ENCODE measurements at regions not wholly inside any gene's neighbourhood (a gene's known extent, or its start where the extent isn't known, plus 50 kb on each side); places are given as distances from the start of the nearest gene placed in this dataset.

DNA sequence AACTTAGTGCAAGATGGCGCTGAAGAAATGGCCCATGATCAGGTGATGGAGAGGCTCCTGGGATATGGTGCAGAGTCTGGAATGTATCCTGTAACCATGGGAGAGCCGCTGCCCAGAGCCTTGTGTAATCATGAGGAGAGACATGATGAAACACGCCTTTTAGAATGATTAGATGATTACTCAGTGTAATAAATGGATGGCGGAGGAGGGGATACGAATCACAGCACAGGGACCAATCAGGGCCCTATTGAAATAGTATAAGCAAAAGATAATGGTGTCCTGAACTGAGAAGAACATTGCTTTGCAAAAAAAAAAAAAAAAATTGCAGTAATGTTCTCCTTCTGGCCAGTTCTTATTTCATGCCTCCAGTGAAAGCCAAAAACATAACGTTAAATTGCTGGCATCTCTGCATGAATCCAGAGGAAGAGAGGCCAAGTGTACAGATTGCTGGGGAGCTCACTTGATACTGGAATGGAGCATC lies 668.5 kb upstream of the AUTS2 start:
- Histone ChIP-seq H3K4me3 (no peak overlapping the region), H3K4me1 (no peaks in the 10 kb centered on the region), H3K9me3 (no peaks in the 10 kb centered on the region), H3K27me3 (no peaks in the 10 kb centered on the region), H3K36me3 (no peaks in the 10 kb centered on the region), H3K27ac (no peak overlapping the region)
- no peak for TF ChIP-seq POLR2A (IDR thresholded peaks at IDR 0.05)
- TF ChIP-seq, protein P1, sequence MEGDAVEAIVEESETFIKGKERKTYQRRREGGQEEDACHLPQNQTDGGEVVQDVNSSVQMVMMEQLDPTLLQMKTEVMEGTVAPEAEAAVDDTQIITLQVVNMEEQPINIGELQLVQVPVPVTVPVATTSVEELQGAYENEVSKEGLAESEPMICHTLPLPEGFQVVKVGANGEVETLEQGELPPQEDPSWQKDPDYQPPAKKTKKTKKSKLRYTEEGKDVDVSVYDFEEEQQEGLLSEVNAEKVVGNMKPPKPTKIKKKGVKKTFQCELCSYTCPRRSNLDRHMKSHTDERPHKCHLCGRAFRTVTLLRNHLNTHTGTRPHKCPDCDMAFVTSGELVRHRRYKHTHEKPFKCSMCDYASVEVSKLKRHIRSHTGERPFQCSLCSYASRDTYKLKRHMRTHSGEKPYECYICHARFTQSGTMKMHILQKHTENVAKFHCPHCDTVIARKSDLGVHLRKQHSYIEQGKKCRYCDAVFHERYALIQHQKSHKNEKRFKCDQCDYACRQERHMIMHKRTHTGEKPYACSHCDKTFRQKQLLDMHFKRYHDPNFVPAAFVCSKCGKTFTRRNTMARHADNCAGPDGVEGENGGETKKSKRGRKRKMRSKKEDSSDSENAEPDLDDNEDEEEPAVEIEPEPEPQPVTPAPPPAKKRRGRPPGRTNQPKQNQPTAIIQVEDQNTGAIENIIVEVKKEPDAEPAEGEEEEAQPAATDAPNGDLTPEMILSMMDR (IDR thresholded peaks at IDR 0.05): no peak
- DNase-seq (no peak), ATAC-seq (no peak)
- 59% methylated on average over 6 of the region's 6 CpGs for WGBS (ENCODE audit: insufficient coverage, low coverage, low lambda C conversion rate, missing lambda C conversion rate)
- intact Hi-C loops (cut with DNase I): no loop called here

DNA sequence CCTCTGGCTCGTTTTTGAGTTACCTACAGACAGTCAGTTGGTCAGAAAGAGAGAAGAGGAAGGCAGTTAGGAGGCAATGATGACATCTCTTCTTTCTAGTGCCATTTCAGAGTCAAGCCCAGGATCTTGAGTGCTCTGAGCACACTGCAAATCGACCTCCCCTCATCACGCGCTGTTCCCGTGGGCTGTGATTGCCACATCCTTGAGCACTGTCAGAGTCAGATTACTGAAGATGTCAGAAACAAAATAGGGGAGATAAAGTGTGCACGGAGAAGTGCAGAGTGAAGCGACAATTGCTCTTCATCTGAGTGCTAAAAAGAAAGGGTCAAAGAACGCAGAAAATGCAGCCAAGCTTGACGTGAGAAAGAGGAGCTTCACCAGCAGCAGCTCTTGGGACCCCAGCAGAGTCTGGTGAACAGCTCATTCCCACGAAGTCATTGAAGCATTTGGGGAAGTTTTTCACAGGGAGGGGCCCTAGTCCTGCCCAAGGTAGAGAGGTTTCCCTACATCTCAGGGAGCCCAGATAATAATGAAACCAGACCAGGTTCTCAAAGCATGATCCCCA lies 661.7 kb upstream of the AUTS2 start:
- 53% methylated on average over 9 of the region's 10 CpGs for WGBS (ENCODE audit: insufficient coverage, low coverage, low lambda C conversion rate, missing lambda C conversion rate)
- ATAC-seq: no peak
- no peaks in the 10 kb centered on the region for H3K36me3 ChIP-seq
- intact Hi-C loops (cut with DNase I): no loop called here
- no peaks in the 10 kb centered on the region for H3K27me3 ChIP-seq
- TF ChIP-seq POLR2A (IDR thresholded peaks at IDR 0.05): no peak
- TF ChIP-seq, protein P1 (IDR thresholded peaks at IDR 0.05): no peak
- H3K27ac ChIP-seq: no peak overlapping the region
- H3K9me3 ChIP-seq: no peaks in the 10 kb centered on the region
- DNase-seq: no peak
- no peaks in the 10 kb centered on the region for H3K4me1 ChIP-seq
- no peak overlapping the region for H3K4me3 ChIP-seq

DNA sequence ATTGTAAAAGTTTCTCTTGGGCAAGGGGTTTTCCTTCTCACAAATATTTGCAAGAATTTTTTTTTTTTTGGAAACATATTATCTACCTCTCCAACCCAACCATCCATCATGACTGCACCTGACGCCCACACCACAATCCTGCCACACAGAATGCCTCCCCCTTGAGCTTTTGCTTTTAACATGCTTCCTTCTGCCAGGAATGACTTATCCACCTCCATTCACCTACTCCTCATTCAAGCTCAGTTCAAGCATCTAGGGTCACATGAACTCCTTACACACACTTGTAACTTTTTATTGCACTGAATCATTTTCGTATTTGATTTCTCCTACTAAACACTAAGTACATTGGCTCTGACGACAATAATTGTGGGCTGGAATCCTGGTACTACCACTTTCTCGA lies 660.1 kb upstream of the AUTS2 start:
- Histone ChIP-seq H3K27me3 (no peaks in the 10 kb centered on the region), H3K27ac (no peak overlapping the region), H3K4me1 (no peaks in the 10 kb centered on the region), H3K9me3 (no peaks in the 10 kb centered on the region), H3K4me3 (no peak overlapping the region), H3K36me3 (no peaks in the 10 kb centered on the region)
- TF ChIP-seq, protein P1 (IDR thresholded peaks at IDR 0.05): no peak
- no peak for TF ChIP-seq POLR2A (IDR thresholded peaks at IDR 0.05)
- DNase-seq (no peak), ATAC-seq (no peak)
- intact Hi-C loops (cut with DNase I): no loop called here
- 21% methylated on average over 4 of the region's 4 CpGs for WGBS (ENCODE audit: insufficient coverage, low coverage, low lambda C conversion rate, missing lambda C conversion rate)

DNA sequence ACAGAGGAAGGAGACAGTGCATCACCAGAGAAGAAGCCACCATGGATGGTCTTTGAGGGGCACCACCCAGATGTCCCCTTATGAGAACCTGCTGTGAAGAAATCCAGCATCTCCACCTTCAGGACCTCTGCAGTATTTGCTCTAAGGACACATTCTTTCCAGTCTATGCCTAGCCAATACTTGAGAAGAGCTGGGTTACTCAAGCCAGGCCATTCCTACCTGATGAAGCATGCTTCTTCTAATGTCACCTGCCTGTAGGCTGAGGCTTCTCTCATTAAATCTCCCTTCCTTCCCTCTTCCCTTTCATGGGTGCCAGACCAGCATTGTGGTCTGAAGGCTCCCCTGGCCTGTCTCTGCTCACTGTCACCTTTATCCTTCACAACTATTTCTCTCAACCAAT lies 654.5 kb upstream of the AUTS2 start:
- no peak overlapping the region for H3K27ac ChIP-seq
- no peaks in the 10 kb centered on the region for H3K36me3 ChIP-seq
- TF ChIP-seq POLR2A (IDR thresholded peaks at IDR 0.05): no peak
- TF ChIP-seq, protein P1 (IDR thresholded peaks at IDR 0.05): no peak
- no peaks in the 10 kb centered on the region for H3K4me1 ChIP-seq
- H3K27me3 ChIP-seq: no peaks in the 10 kb centered on the region
- no peaks in the 10 kb centered on the region for H3K9me3 ChIP-seq
- ATAC-seq (no peak), DNase-seq (no peak)
- intact Hi-C loops (cut with DNase I): no loop called here
- no peak overlapping the region for H3K4me3 ChIP-seq

DNA sequence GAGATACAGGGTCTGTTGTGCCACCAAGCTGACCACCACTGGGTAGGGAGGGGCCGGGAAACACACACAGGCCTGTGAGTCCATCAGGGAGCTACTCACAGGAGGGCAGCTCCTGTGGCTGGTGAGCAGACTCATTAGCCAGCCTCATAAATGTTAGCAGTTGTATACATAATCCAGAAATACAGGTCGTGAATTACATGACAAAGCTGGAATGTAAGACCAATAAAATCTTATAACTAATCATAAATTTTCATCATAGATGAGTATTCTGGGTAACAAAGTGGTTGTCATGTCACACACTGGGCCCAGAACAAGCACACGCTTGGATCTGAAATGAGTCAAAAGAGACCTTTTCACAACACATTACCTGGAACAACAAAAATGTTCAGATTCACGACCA lies 642.6 kb upstream of the AUTS2 start:
- no peaks in the 10 kb centered on the region for H3K9me3 ChIP-seq
- H3K27me3 ChIP-seq: no peaks in the 10 kb centered on the region
- no peak for DNase-seq
- H3K4me3 ChIP-seq: no peak overlapping the region
- WGBS (ENCODE audit: insufficient coverage, low coverage, low lambda C conversion rate, missing lambda C conversion rate): 68% methylated on average over 3 of the region's 4 CpGs
- H3K4me1 ChIP-seq: no peaks in the 10 kb centered on the region
- no peak for ATAC-seq
- intact Hi-C loops (cut with DNase I): no loop called here
- no peak overlapping the region for H3K27ac ChIP-seq
- TF ChIP-seq, protein P1 (IDR thresholded peaks at IDR 0.05): no peak
- TF ChIP-seq POLR2A (IDR thresholded peaks at IDR 0.05): no peak
- no peaks in the 10 kb centered on the region for H3K36me3 ChIP-seq
